ENCODE measurements at regions not wholly inside any gene's neighbourhood (a gene's known extent, or its start where the extent isn't known, plus 50 kb on each side); places are given as distances from the start of the nearest gene placed in this dataset.

GRCh38 chr9:124197177-124198095 lies 60.3 kb upstream of the NEK6 start:
- no peaks in the 10 kb centered on the region for H3K27me3 ChIP-seq
- H3K27ac ChIP-seq = no peak overlapping the region
- no peaks in the 10 kb centered on the region for H3K4me1 ChIP-seq
- no peak for TF ChIP-seq POLR2AphosphoS5 (IDR thresholded peaks at IDR 0.05)
- no peak for TF ChIP-seq POLR2A (IDR thresholded peaks at IDR 0.05)
- TF ChIP-seq CTCF (IDR thresholded peaks at IDR 0.05) = no peak
- DNase-seq (ENCODE audit: low spot score in 2 of 2) = peak in 1 of 2 donors; percentile 46
- no peaks in the 10 kb centered on the region for H3K36me3 ChIP-seq
- no peak overlapping the region for H3K4me3 ChIP-seq
- peaks cover 3 to 7% of the 10 kb centered on the region in 2 donors for H3K9me3 ChIP-seq
- intact Hi-C loops (cut with DNase I; ENCODE audit: low total_unique reads) = no loop called here

- Histone ChIP-seq H3K36me3 (no peaks in the 10 kb centered on the region), H3K27me3 (no peaks in the 10 kb centered on the region), H3K4me1 (no peaks in the 10 kb centered on the region), H3K4me3 (no peak overlapping the region), H3K9me3 (peaks cover 3 to 7% of the 10 kb centered on the region in 2 donors), H3K27ac (no peak overlapping the region)
- intact Hi-C loops (cut with DNase I; ENCODE audit: low total_unique reads) = no loop called here
- no peak for DNase-seq (ENCODE audit: low spot score in 2 of 2)
- TF ChIP-seq POLR2A (IDR thresholded peaks at IDR 0.05) (no peak), POLR2AphosphoS5 (IDR thresholded peaks at IDR 0.05) (no peak), CTCF (IDR thresholded peaks at IDR 0.05) (no peak)
Measured at GRCh38 chr9:124198331-124198730, 59.4 kb upstream of the NEK6 start.

- intact Hi-C loops (cut with DNase I; ENCODE audit: low total_unique reads) = no loop called here
- peak in 1 of 2 donors; percentile 14 for DNase-seq (ENCODE audit: low spot score in 2 of 2)
Measured at GRCh38 chr9:124198948-124199347, 58.8 kb upstream of the NEK6 start.

GRCh38 chr9:124199474-124199873 lies 58.3 kb upstream of the NEK6 start:
- Histone ChIP-seq H3K27me3 (no peaks in the 10 kb centered on the region), H3K27ac (no peak overlapping the region), H3K4me3 (no peak overlapping the region), H3K9me3 (peaks cover 2 to 3% of the 10 kb centered on the region in 2 donors), H3K36me3 (no peaks in the 10 kb centered on the region), H3K4me1 (no peaks in the 10 kb centered on the region)
- no peak for DNase-seq (ENCODE audit: low spot score in 2 of 2)
- intact Hi-C loops (cut with DNase I; ENCODE audit: low total_unique reads) = no loop called here
- TF ChIP-seq POLR2AphosphoS5 (IDR thresholded peaks at IDR 0.05) (no peak), CTCF (IDR thresholded peaks at IDR 0.05) (no peak), POLR2A (IDR thresholded peaks at IDR 0.05) (no peak)

More at GRCh38 chr9:124198948-124199347, 58.8 kb upstream of the NEK6 start:
- no peak for TF ChIP-seq POLR2AphosphoS5 (IDR thresholded peaks at IDR 0.05)
- Histone ChIP-seq H3K4me1 (no peaks in the 10 kb centered on the region), H3K9me3 (peaks cover 3 to 7% of the 10 kb centered on the region in 2 donors), H3K4me3 (no peak overlapping the region), H3K27me3 (no peaks in the 10 kb centered on the region), H3K27ac (no peak overlapping the region), H3K36me3 (no peaks in the 10 kb centered on the region)

- no peak for DNase-seq (ENCODE audit: low spot score in 2 of 2)
- Histone ChIP-seq H3K27ac (no peak overlapping the region), H3K27me3 (no peaks in the 10 kb centered on the region), H3K4me1 (no peaks in the 10 kb centered on the region), H3K4me3 (no peak overlapping the region), H3K36me3 (no peaks in the 10 kb centered on the region), H3K9me3 (peaks cover 0 to 7% of the 10 kb centered on the region in 2 donors)
- TF ChIP-seq CTCF (IDR thresholded peaks at IDR 0.05) (no peak), POLR2AphosphoS5 (IDR thresholded peaks at IDR 0.05) (no peak), POLR2A (IDR thresholded peaks at IDR 0.05) (no peak)
- intact Hi-C loops (cut with DNase I; ENCODE audit: low total_unique reads) = no loop called here
Measured at GRCh38 chr9:124202447-124202971, 55.2 kb upstream of the NEK6 start.

Data from breast epithelium (tissue), 4 donors.